ENCODE measurements at regions not wholly inside any gene's neighbourhood (a gene's known extent, or its start where the extent isn't known, plus 50 kb on each side); places are given as distances from the start of the nearest gene placed in this dataset.
"Not testable (repeated sequence)": the region's sequence is repeated elsewhere in the genome, so short reads cannot be mapped to it uniquely, and the experiment has no call there.

DNA sequence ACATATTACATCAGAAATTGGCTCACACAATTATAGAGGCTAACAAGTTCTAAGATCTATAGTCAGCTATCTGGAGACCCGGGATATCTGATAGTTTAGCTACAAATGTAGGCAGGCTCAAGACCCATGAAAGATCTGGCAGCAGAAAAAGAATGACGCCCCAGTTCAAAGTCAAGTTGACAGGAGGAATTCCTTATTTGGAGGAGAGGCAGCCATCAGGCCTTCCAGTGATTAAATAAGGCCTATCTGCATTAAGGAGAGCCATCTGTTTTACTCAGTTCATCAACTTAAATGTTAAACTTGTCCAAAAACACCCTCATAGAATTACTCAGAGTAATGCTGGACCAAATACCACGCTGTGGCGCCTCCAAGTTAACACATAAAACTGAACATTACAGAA, 1402.6 kb downstream of the FAM181B start:
- Mint-ChIP-seq H3K4me1 (no peaks in the 10 kb centered on the region), H3K9me3 (no peaks in the 10 kb centered on the region), H3K27ac (no peak overlapping the region), H3K4me3 (no peak overlapping the region), H3K36me3 (no peaks in the 10 kb centered on the region), H3K27me3 (no peaks in the 10 kb centered on the region)
- no peak for DNase-seq
- ATAC-seq (replicated peaks): no peak

DNA sequence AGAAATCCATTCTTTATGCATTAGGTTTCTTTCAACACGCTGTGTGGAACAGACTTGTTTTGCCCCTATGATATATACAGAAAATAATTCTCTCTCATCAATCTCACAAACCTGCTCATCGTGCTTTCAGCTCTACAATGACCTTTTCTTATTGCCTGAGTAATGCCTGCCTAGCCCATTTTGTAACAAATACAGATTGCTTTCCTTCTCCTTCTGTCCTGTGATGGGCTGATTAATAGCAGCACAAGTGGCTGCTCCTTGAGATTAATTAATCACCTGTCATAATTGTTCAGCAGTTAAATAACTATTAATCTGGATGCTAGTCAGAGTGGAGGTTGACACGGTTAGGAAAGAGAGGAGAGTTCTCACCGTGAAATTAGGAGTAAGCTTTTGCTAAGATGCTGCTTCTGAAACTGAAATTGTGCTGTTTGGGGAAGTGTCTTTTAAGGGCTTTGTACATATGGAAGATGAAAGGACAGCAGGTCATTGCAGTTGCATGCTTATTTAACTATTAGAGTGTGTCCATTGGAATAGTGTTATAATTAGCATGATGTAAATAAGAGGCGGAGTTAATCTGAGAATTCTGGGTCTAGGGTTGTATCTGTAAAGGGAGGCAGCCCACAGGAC, 1430.5 kb downstream of the FAM181B start:
- peaks cover 0 to 2% of the 10 kb centered on the region in 2 donors for H3K9me3 Mint-ChIP-seq
- peaks cover 0 to 2% of the 10 kb centered on the region in 2 donors for H3K4me1 Mint-ChIP-seq
- ATAC-seq (replicated peaks): no peak
- no peak overlapping the region for H3K4me3 Mint-ChIP-seq
- no peaks in the 10 kb centered on the region for H3K36me3 Mint-ChIP-seq
- no peak overlapping the region for H3K27ac Mint-ChIP-seq
- DNase-seq: no peak
- H3K27me3 Mint-ChIP-seq: no peaks in the 10 kb centered on the region

DNA sequence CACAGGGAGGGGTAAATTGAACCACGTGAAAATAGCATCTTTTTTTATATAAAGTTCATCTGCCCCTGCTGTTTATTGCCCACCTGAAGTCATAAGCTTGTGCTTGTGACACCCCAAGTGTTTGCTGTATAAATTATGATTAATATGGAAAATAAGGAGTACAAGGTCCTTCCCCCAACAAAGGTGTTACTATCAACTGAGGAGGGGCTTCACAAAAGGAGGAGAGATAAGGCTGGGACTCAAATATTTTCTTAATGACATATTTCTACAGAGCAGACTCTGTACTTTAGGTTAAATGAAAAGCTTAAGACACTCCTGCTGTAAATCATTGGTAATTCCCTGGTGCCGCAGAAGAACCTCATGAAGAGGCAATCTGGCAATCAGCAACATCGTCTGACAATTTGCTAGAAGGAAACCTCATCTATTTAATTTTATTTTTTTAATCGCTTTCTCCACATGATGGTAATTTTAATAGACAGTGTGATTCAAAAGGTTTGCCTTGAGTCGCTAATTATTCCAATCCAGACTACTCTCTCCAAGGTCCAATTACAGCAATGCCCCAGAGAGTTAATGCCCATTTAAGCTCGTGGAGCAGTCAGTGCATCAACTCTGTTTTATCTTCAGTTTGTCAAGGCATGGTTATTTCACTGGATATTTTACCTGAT, 1432.4 kb downstream of the FAM181B start:
- ATAC-seq (replicated peaks): no peak
- no peak overlapping the region for H3K27ac Mint-ChIP-seq

GRCh38 chr11:81286959-81287358, 1446.7 kb downstream of the FAM181B start:
- H3K4me3 Mint-ChIP-seq: no peak overlapping the region
- H3K4me1 Mint-ChIP-seq: no peaks in the 10 kb centered on the region
- no peaks in the 10 kb centered on the region for H3K27me3 Mint-ChIP-seq
- peaks cover 6 to 9% of the 10 kb centered on the region in 2 donors for H3K9me3 Mint-ChIP-seq
- ATAC-seq (replicated peaks) (no peak), DNase-seq (no peak)
- no peaks in the 10 kb centered on the region for H3K36me3 Mint-ChIP-seq
- H3K27ac Mint-ChIP-seq: no peak overlapping the region

More for the DNA sequence above, 1432.4 kb downstream of the FAM181B start:
- Mint-ChIP-seq H3K4me3 (no peak overlapping the region), H3K9me3 (peaks cover 0 to 2% of the 10 kb centered on the region in 2 donors), H3K27me3 (no peaks in the 10 kb centered on the region), H3K36me3 (no peaks in the 10 kb centered on the region), H3K4me1 (peaks cover 0 to 2% of the 10 kb centered on the region in 2 donors)
- DNase-seq: no peak

- no peaks in the 10 kb centered on the region for H3K27me3 Mint-ChIP-seq
- H3K36me3 Mint-ChIP-seq: no peaks in the 10 kb centered on the region
- no peaks in the 10 kb centered on the region for H3K4me1 Mint-ChIP-seq
- no peak overlapping the region for H3K27ac Mint-ChIP-seq
- peaks cover 6 to 9% of the 10 kb centered on the region in 2 donors for H3K9me3 Mint-ChIP-seq
- DNase-seq (no peak), ATAC-seq (replicated peaks) (no peak)
- H3K4me3 Mint-ChIP-seq: no peak overlapping the region
Measured at GRCh38 chr11:81286550-81286949, 1447.1 kb downstream of the FAM181B start.

GRCh38 chr11:81280228-81280627, 1453.4 kb downstream of the FAM181B start:
- not testable (repeated sequence) for H3K4me3 Mint-ChIP-seq; H3K4me1 Mint-ChIP-seq; ATAC-seq (replicated peaks); H3K27me3 Mint-ChIP-seq; H3K36me3 Mint-ChIP-seq; H3K27ac Mint-ChIP-seq; DNase-seq
- H3K9me3 Mint-ChIP-seq: peaks cover 12 to 13% of the 10 kb centered on the region in 2 donors

GRCh38 chr11:81278991-81279390, 1454.7 kb downstream of the FAM181B start:
- no peak for DNase-seq
- Mint-ChIP-seq H3K4me1 (no peaks in the 10 kb centered on the region), H3K27me3 (no peaks in the 10 kb centered on the region), H3K4me3 (no peak overlapping the region), H3K36me3 (no peaks in the 10 kb centered on the region), H3K9me3 (peaks cover 8 to 12% of the 10 kb centered on the region in 2 donors), H3K27ac (no peak overlapping the region)
- ATAC-seq (replicated peaks): no peak

GRCh38 chr11:81270686-81271085, 1463.0 kb downstream of the FAM181B start:
- Mint-ChIP-seq H3K9me3 (no peaks in the 10 kb centered on the region), H3K27ac (no peak overlapping the region), H3K4me1 (no peaks in the 10 kb centered on the region), H3K36me3 (no peaks in the 10 kb centered on the region), H3K4me3 (no peak overlapping the region), H3K27me3 (no peaks in the 10 kb centered on the region)
- DNase-seq (no peak), ATAC-seq (replicated peaks) (no peak)

DNA sequence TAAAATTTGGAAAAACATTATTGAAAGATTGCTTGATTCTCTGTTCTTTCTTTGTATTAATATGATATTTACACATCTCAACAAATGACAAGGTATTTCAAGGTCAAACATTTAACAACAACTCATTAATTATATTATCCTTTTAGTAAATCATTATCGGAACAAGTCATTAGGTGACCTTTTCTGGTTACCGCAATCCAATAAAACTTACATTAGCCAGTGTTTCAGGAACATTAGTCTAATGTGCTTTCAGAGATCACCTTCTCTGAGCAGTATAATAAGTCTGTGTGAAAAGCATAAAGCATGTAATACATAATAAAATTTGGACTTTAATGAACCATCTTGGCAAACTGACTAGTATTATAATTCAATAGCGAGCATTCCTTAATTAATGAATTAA, 1466.4 kb downstream of the FAM181B start:
- no peaks in the 10 kb centered on the region for H3K4me1 Mint-ChIP-seq
- no peaks in the 10 kb centered on the region for H3K27me3 Mint-ChIP-seq
- ATAC-seq (replicated peaks) (no peak), DNase-seq (no peak)
- no peaks in the 10 kb centered on the region for H3K36me3 Mint-ChIP-seq
- no peak overlapping the region for H3K4me3 Mint-ChIP-seq
- H3K9me3 Mint-ChIP-seq: no peaks in the 10 kb centered on the region
- no peak overlapping the region for H3K27ac Mint-ChIP-seq

GRCh38 chr11:81259471-81259870, 1474.2 kb downstream of the FAM181B start:
- ATAC-seq (replicated peaks) (no peak), DNase-seq (no peak)
- H3K27me3 Mint-ChIP-seq: no peaks in the 10 kb centered on the region
- no peaks in the 10 kb centered on the region for H3K4me1 Mint-ChIP-seq
- H3K36me3 Mint-ChIP-seq: no peaks in the 10 kb centered on the region
- no peak overlapping the region for H3K27ac Mint-ChIP-seq
- H3K9me3 Mint-ChIP-seq: no peaks in the 10 kb centered on the region
- H3K4me3 Mint-ChIP-seq: no peak overlapping the region

DNA sequence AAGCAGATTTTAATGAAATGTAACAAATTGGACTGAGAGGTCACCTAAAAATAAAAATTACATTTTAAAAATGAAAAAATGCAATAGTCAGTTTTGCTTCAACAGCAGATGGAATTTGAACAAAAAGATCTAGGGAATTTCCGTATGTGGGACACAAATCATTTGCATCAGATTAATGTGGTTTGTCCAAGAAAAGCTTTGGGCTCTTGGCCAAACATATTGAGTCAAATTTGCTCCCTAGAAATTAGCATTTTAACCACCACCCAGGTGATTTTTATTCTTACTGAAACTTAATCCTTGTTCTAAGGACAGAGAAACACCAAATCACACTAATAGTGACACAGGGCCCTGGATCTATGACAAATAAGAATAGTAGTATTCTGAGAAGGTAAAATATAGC, 1477.8 kb downstream of the FAM181B start:
- H3K27me3 Mint-ChIP-seq: no peaks in the 10 kb centered on the region
- no peaks in the 10 kb centered on the region for H3K4me1 Mint-ChIP-seq
- H3K4me3 Mint-ChIP-seq: no peak overlapping the region
- ATAC-seq (replicated peaks) (no peak), DNase-seq (no peak)
- H3K36me3 Mint-ChIP-seq: no peaks in the 10 kb centered on the region
- no peaks in the 10 kb centered on the region for H3K9me3 Mint-ChIP-seq
- H3K27ac Mint-ChIP-seq: no peak overlapping the region

GRCh38 chr11:81253244-81253643, 1480.4 kb downstream of the FAM181B start:
- H3K4me1 Mint-ChIP-seq: no peaks in the 10 kb centered on the region
- DNase-seq (no peak), ATAC-seq (replicated peaks) (no peak)
- H3K27me3 Mint-ChIP-seq: no peaks in the 10 kb centered on the region
- H3K9me3 Mint-ChIP-seq: no peaks in the 10 kb centered on the region
- H3K36me3 Mint-ChIP-seq: no peaks in the 10 kb centered on the region
- H3K4me3 Mint-ChIP-seq: no peak overlapping the region
- no peak overlapping the region for H3K27ac Mint-ChIP-seq

GRCh38 chr11:81246941-81247340, 1486.7 kb downstream of the FAM181B start:
- ATAC-seq (replicated peaks): no peak

DNA sequence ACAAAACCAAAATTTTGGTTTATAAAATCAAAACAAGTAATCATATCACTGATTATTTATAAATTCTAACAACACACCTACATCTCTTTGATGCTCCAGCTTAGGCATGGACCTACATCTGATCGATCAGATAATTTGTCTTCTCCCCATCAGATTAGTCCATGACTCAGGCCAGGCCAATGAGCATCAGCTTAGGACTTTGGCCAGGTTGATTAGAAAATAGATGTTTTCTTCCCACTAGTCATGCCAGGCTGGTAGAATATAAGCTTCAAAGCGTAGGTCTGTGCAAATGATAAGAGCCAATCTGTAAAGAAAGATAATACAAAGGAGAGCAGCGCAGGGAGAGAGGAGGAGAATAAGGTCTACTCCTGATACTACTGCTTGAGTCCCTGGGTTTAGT, 1487.9 kb downstream of the FAM181B start:
- Mint-ChIP-seq H3K4me1 (no peaks in the 10 kb centered on the region), H3K9me3 (no peaks in the 10 kb centered on the region), H3K36me3 (no peaks in the 10 kb centered on the region), H3K27ac (no peak overlapping the region), H3K4me3 (no peak overlapping the region), H3K27me3 (no peaks in the 10 kb centered on the region)
- ATAC-seq (replicated peaks): no peak
- no peak for DNase-seq

More at GRCh38 chr11:81246941-81247340, 1486.7 kb downstream of the FAM181B start:
- H3K4me1 Mint-ChIP-seq: no peaks in the 10 kb centered on the region
- no peaks in the 10 kb centered on the region for H3K36me3 Mint-ChIP-seq
- no peaks in the 10 kb centered on the region for H3K27me3 Mint-ChIP-seq
- no peak overlapping the region for H3K27ac Mint-ChIP-seq
- H3K4me3 Mint-ChIP-seq: no peak overlapping the region
- no peaks in the 10 kb centered on the region for H3K9me3 Mint-ChIP-seq
- DNase-seq: no peak

- H3K36me3 Mint-ChIP-seq: no peaks in the 10 kb centered on the region
- no peaks in the 10 kb centered on the region for H3K9me3 Mint-ChIP-seq
- H3K27me3 Mint-ChIP-seq: no peaks in the 10 kb centered on the region
- DNase-seq: no peak
- no peak overlapping the region for H3K27ac Mint-ChIP-seq
- no peak for ATAC-seq (replicated peaks)
- no peaks in the 10 kb centered on the region for H3K4me1 Mint-ChIP-seq
- H3K4me3 Mint-ChIP-seq: no peak overlapping the region
Measured at GRCh38 chr11:81241672-81242275, 1491.9 kb downstream of the FAM181B start.

Data from stimulated activated naive B cell treated with anti-CD40 and anti-IgM and Interleukin-4, amounts not matched to agents 10 μg/mL and 1 μg/mL and 100 μg/mL, for 72 hours (primary cell).